OCI-M1 (cell line): ENCODE measurements at regions not wholly inside any gene's neighbourhood (a gene's known extent, or its start where the extent isn't known, plus 50 kb on each side); places are given as distances from the start of the nearest gene placed in this dataset.
A peak's percentile ranks its signal among the peaks of the same experiment; 100 is the strongest.

ENCODE experiments used
- DNase-seq: peaks from one replicate; lab custom pipeline; 2025; lab: John Stamatoyannopoulos, UW

GRCh38 chr20:11247046-11248010 is 573.5 kb upstream of the JAG1 start:
- no peak for DNase-seq

GRCh38 chr20:11248011-11248409 is 574.2 kb upstream of the JAG1 start:
- DNase-seq: no peak

GRCh38 chr20:11248687-11249638 is 575.2 kb upstream of the JAG1 start:
- no peak for DNase-seq

- DNase-seq: no peak
These were observed 575.9 kb upstream of the JAG1 start for GRCh38 chr20:11249683-11250082.

GRCh38 chr20:11252447-11252846 is 578.6 kb upstream of the JAG1 start:
- DNase-seq: no peak

- no peak for DNase-seq
These were observed 581.7 kb upstream of the JAG1 start for GRCh38 chr20:11255455-11255854.

- no peak for DNase-seq
These were observed 582.1 kb upstream of the JAG1 start for GRCh38 chr20:11255860-11256259.

- DNase-seq: no peak
These were observed 586.8 kb upstream of the JAG1 start for GRCh38 chr20:11260611-11261010.

- DNase-seq: no peak
These were observed 587.8 kb upstream of the JAG1 start for GRCh38 chr20:11261533-11262000.

GRCh38 chr20:11266571-11266970 is 592.8 kb upstream of the JAG1 start:
- DNase-seq: no peak

- peak; percentile 84 for DNase-seq
These were observed 593.4 kb upstream of the JAG1 start for GRCh38 chr20:11267131-11267761.

- no peak for DNase-seq
These were observed 594.0 kb upstream of the JAG1 start for GRCh38 chr20:11267762-11268335.

- no peak for DNase-seq
These were observed 596.8 kb upstream of the JAG1 start for GRCh38 chr20:11270566-11270965.

GRCh38 chr20:11271319-11271718 is 597.5 kb upstream of the JAG1 start:
- DNase-seq: no peak

GRCh38 chr20:11271920-11272594 is 598.3 kb upstream of the JAG1 start:
- DNase-seq: no peak

GRCh38 chr20:11274141-11274594 is 600.4 kb upstream of the JAG1 start:
- peak; percentile 74 for DNase-seq

GRCh38 chr20:11275740-11276139 is 601.9 kb upstream of the JAG1 start:
- DNase-seq: no peak

GRCh38 chr20:11277170-11277569 is 603.4 kb upstream of the JAG1 start:
- no peak for DNase-seq

- no peak for DNase-seq
These were observed 604.1 kb upstream of the JAG1 start for GRCh38 chr20:11277858-11278257.

GRCh38 chr20:11278461-11278860 is 604.7 kb upstream of the JAG1 start:
- DNase-seq: no peak

- no peak for DNase-seq
These were observed 607.4 kb upstream of the JAG1 start for GRCh38 chr20:11281240-11281639.
